ENCODE measurements at regions not wholly inside any gene's neighbourhood (a gene's known extent, or its start where the extent isn't known, plus 50 kb on each side); places are given as distances from the start of the nearest gene placed in this dataset.

- no peaks in the 10 kb centered on the region for H3K79me2 ChIP-seq
- H3K27me3 ChIP-seq (ENCODE audit: control insufficient read depth, insufficient read depth, low read length) = no peaks in the 10 kb centered on the region
- no peak overlapping the region for H3K9ac ChIP-seq
- peaks cover 36% of the 10 kb centered on the region for H3K4me1 ChIP-seq
- no peak overlapping the region for H3K4me2 ChIP-seq (ENCODE audit: low read length)
- no peak overlapping the region for H3K4me3 ChIP-seq (ENCODE audit: low read depth, low read length)
- no peaks in the 10 kb centered on the region for H3K9me3 ChIP-seq (ENCODE audit: control insufficient read depth, low read length)
- no peak for TF ChIP-seq CTCF (IDR thresholded peaks at IDR 0.05)
- H3K27ac ChIP-seq = no peak overlapping the region
- peak overlapping the region; percentile 40 for H2AFZ ChIP-seq
- no peaks in the 10 kb centered on the region for H3K36me3 ChIP-seq (ENCODE audit: control insufficient read depth, insufficient read depth, low read length)
Observed at GRCh38 chr5:54746346-54746745, 228.8 kb downstream of the SNX18 start.

GRCh38 chr5:54745599-54745998, 228.0 kb downstream of the SNX18 start:
- peak overlapping the region; percentile 65 for H2AFZ ChIP-seq
- H3K4me3 ChIP-seq (ENCODE audit: low read depth, low read length) = no peak overlapping the region
- H3K79me2 ChIP-seq = no peaks in the 10 kb centered on the region
- H3K36me3 ChIP-seq (ENCODE audit: control insufficient read depth, insufficient read depth, low read length) = no peaks in the 10 kb centered on the region
- peaks cover 36% of the 10 kb centered on the region for H3K4me1 ChIP-seq
- peak overlapping the region; percentile 85 for H3K27ac ChIP-seq
- H3K4me2 ChIP-seq (ENCODE audit: low read length) = no peak overlapping the region
- H3K27me3 ChIP-seq (ENCODE audit: control insufficient read depth, insufficient read depth, low read length) = no peaks in the 10 kb centered on the region
- no peak overlapping the region for H3K9ac ChIP-seq
- H3K9me3 ChIP-seq (ENCODE audit: control insufficient read depth, low read length) = no peaks in the 10 kb centered on the region
- no peak for TF ChIP-seq CTCF (IDR thresholded peaks at IDR 0.05)

GRCh38 chr5:54743997-54744788, 226.6 kb downstream of the SNX18 start:
- no peak for TF ChIP-seq CTCF (IDR thresholded peaks at IDR 0.05)
- Histone ChIP-seq H3K27ac (peak overlapping the region; percentile 85), H3K4me2 (ENCODE audit: low read length) (peak overlapping the region; percentile 54), H2AFZ (peak overlapping the region; percentile 64), H3K4me1 (peaks cover 36% of the 10 kb centered on the region), H3K4me3 (ENCODE audit: low read depth, low read length) (peak overlapping the region; percentile 27), H3K9ac (no peak overlapping the region), H3K9me3 (ENCODE audit: control insufficient read depth, low read length) (no peaks in the 10 kb centered on the region), H3K79me2 (no peaks in the 10 kb centered on the region), H3K27me3 (ENCODE audit: control insufficient read depth, insufficient read depth, low read length) (no peaks in the 10 kb centered on the region), H3K36me3 (ENCODE audit: control insufficient read depth, insufficient read depth, low read length) (no peaks in the 10 kb centered on the region)

GRCh38 chr5:54743581-54743980, 226.0 kb downstream of the SNX18 start:
- Histone ChIP-seq H3K27me3 (ENCODE audit: control insufficient read depth, insufficient read depth, low read length) (no peaks in the 10 kb centered on the region), H2AFZ (peak overlapping the region; percentile 64), H3K79me2 (no peaks in the 10 kb centered on the region), H3K27ac (peak overlapping the region; percentile 85), H3K4me3 (ENCODE audit: low read depth, low read length) (no peak overlapping the region), H3K36me3 (ENCODE audit: control insufficient read depth, insufficient read depth, low read length) (no peaks in the 10 kb centered on the region), H3K9ac (no peak overlapping the region), H3K9me3 (ENCODE audit: control insufficient read depth, low read length) (no peaks in the 10 kb centered on the region), H3K4me2 (ENCODE audit: low read length) (peak overlapping the region; percentile 0), H3K4me1 (peaks cover 41% of the 10 kb centered on the region)
- no peak for TF ChIP-seq CTCF (IDR thresholded peaks at IDR 0.05)

- no peak for TF ChIP-seq CTCF (IDR thresholded peaks at IDR 0.05)
- H3K79me2 ChIP-seq = no peaks in the 10 kb centered on the region
- H3K4me2 ChIP-seq (ENCODE audit: low read length) = no peak overlapping the region
- peak overlapping the region; percentile 85 for H3K27ac ChIP-seq
- no peak overlapping the region for H3K9ac ChIP-seq
- no peaks in the 10 kb centered on the region for H3K27me3 ChIP-seq (ENCODE audit: control insufficient read depth, insufficient read depth, low read length)
- H3K9me3 ChIP-seq (ENCODE audit: control insufficient read depth, low read length) = no peaks in the 10 kb centered on the region
- no peaks in the 10 kb centered on the region for H3K36me3 ChIP-seq (ENCODE audit: control insufficient read depth, insufficient read depth, low read length)
- H2AFZ ChIP-seq = peak overlapping the region; percentile 56
- H3K4me1 ChIP-seq = peaks cover 41% of the 10 kb centered on the region
- no peak overlapping the region for H3K4me3 ChIP-seq (ENCODE audit: low read depth, low read length)
Observed at GRCh38 chr5:54742417-54742891, 224.9 kb downstream of the SNX18 start.
